ENCODE measurements at regions not wholly inside any gene's neighbourhood (a gene's known extent, or its start where the extent isn't known, plus 50 kb on each side); places are given as distances from the start of the nearest gene placed in this dataset.

- no peaks in the 10 kb centered on the region for H3K36me3 ChIP-seq (replicated peaks; ENCODE audit: low read depth, low read length)
- H3K27me3 ChIP-seq (ENCODE audit: low read depth, low read length), result peaks cover 7% of the 10 kb centered on the region; the same call in 1 of the 2 replicates
- no peak overlapping the region for H3K27ac ChIP-seq (ENCODE audit: low read length)
- no peak overlapping the region for H3K9ac ChIP-seq (ENCODE audit: low read length)
- H3K4me3 ChIP-seq (ENCODE audit: low read length), result no peak overlapping the region
- no peak overlapping the region for H3K4me2 ChIP-seq (ENCODE audit: low read length)
- no peaks in the 10 kb centered on the region for H4K20me1 ChIP-seq (ENCODE audit: insufficient read depth, low read length)
- TF ChIP-seq CTCF (IDR thresholded peaks at IDR 0.05; ENCODE audit: low read depth, low read length) (no peak), EZH2phosphoT487 (IDR thresholded peaks at IDR 0.05; ENCODE audit: low read depth) (no peak)
- H3K9me3 ChIP-seq (ENCODE audit: insufficient read depth, low read length), result no peaks in the 10 kb centered on the region
- H3K4me1 ChIP-seq (ENCODE audit: low read length), result no peaks in the 10 kb centered on the region
- H3K79me2 ChIP-seq (ENCODE audit: low read length), result no peaks in the 10 kb centered on the region
- H2AFZ ChIP-seq (ENCODE audit: low read depth, low read length), result no peak overlapping the region
Measured at GRCh38 chr5:107157809-107158208, 512.9 kb downstream of the EFNA5 start.

DNA sequence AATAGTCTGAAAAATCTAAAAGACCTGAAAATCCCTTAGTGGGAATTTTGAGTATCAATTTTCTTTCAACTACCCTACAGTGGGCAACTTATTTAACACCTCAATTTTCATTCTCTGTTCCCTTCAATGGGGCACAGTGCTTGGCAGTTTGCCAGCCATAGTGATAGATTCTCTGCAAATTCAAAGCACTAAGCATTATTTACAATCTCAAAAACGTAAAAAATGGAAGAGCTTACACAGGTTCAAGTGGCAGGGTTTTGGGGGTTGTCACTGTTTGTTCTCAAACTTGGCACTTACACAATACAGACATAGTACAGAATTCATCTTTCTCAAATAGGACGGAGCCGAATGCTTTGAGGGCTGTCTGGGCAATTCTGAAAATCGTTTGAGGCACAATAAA, 515.0 kb downstream of the EFNA5 start:
- H3K36me3 ChIP-seq (replicated peaks; ENCODE audit: low read depth, low read length), result no peaks in the 10 kb centered on the region
- H3K79me2 ChIP-seq (ENCODE audit: low read length), result no peaks in the 10 kb centered on the region
- no peak overlapping the region for H3K27ac ChIP-seq (ENCODE audit: low read length)
- H3K4me2 ChIP-seq (ENCODE audit: low read length), result no peak overlapping the region
- H2AFZ ChIP-seq (ENCODE audit: low read depth, low read length), result no peak overlapping the region
- H4K20me1 ChIP-seq (ENCODE audit: insufficient read depth, low read length), result no peaks in the 10 kb centered on the region
- no peaks in the 10 kb centered on the region for H3K4me1 ChIP-seq (ENCODE audit: low read length)
- H3K9me3 ChIP-seq (ENCODE audit: insufficient read depth, low read length), result no peaks in the 10 kb centered on the region
- TF ChIP-seq CTCF (IDR thresholded peaks at IDR 0.05; ENCODE audit: low read depth, low read length) (no peak), EZH2phosphoT487 (IDR thresholded peaks at IDR 0.05; ENCODE audit: low read depth) (no peak)
- H3K4me3 ChIP-seq (ENCODE audit: low read length), result no peak overlapping the region
- peaks cover 16% of the 10 kb centered on the region; the same call in 1 of the 2 replicates for H3K27me3 ChIP-seq (ENCODE audit: low read depth, low read length)
- H3K9ac ChIP-seq (ENCODE audit: low read length), result no peak overlapping the region

GRCh38 chr5:107154593-107154992, 516.1 kb downstream of the EFNA5 start:
- H3K79me2 ChIP-seq (ENCODE audit: low read length), result no peaks in the 10 kb centered on the region
- H3K4me1 ChIP-seq (ENCODE audit: low read length), result peaks cover 3% of the 10 kb centered on the region
- H3K27ac ChIP-seq (ENCODE audit: low read length), result no peak overlapping the region
- no peaks in the 10 kb centered on the region for H3K36me3 ChIP-seq (replicated peaks; ENCODE audit: low read depth, low read length)
- H3K9me3 ChIP-seq (ENCODE audit: insufficient read depth, low read length), result no peaks in the 10 kb centered on the region
- no peak overlapping the region for H3K9ac ChIP-seq (ENCODE audit: low read length)
- H4K20me1 ChIP-seq (ENCODE audit: insufficient read depth, low read length), result no peaks in the 10 kb centered on the region
- H3K4me2 ChIP-seq (ENCODE audit: low read length), result no peak overlapping the region
- peaks cover 25% of the 10 kb centered on the region for H3K27me3 ChIP-seq (ENCODE audit: low read depth, low read length)
- H2AFZ ChIP-seq (ENCODE audit: low read depth, low read length), result no peak overlapping the region
- no peak overlapping the region for H3K4me3 ChIP-seq (ENCODE audit: low read length)
- TF ChIP-seq CTCF (IDR thresholded peaks at IDR 0.05; ENCODE audit: low read depth, low read length), result no peak
- no peak for TF ChIP-seq EZH2phosphoT487 (IDR thresholded peaks at IDR 0.05; ENCODE audit: low read depth)

DNA sequence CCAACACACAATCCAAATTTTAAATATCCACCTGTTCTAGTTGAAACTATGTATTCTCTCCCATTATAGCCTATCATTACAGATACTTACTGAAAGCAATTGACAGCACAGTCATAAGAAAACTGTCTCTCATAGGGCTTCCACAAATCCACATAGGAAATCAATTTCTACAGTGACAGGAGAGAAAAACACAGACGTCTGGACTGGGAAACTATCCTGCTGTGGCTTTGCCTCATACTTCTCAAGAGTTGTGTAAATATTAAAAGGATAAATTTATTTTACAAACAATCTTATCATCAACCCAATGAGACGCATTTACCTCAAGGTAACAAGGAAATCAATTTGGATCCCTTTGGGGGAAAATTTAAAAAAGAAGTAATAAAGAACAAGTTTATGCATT, 517.5 kb downstream of the EFNA5 start:
- TF ChIP-seq EZH2phosphoT487 (IDR thresholded peaks at IDR 0.05; ENCODE audit: low read depth) (no peak), CTCF (IDR thresholded peaks at IDR 0.05; ENCODE audit: low read depth, low read length) (no peak)
- no peak overlapping the region for H3K4me3 ChIP-seq (ENCODE audit: low read length)
- H3K27me3 ChIP-seq (ENCODE audit: low read depth, low read length), result peaks cover 26% of the 10 kb centered on the region
- H3K36me3 ChIP-seq (replicated peaks; ENCODE audit: low read depth, low read length), result no peaks in the 10 kb centered on the region
- no peak overlapping the region for H3K9ac ChIP-seq (ENCODE audit: low read length)
- H3K79me2 ChIP-seq (ENCODE audit: low read length), result no peaks in the 10 kb centered on the region
- no peaks in the 10 kb centered on the region for H4K20me1 ChIP-seq (ENCODE audit: insufficient read depth, low read length)
- H3K27ac ChIP-seq (ENCODE audit: low read length), result no peak overlapping the region
- no peak overlapping the region for H3K4me2 ChIP-seq (ENCODE audit: low read length)
- no peak overlapping the region for H2AFZ ChIP-seq (ENCODE audit: low read depth, low read length)
- no peaks in the 10 kb centered on the region for H3K9me3 ChIP-seq (ENCODE audit: insufficient read depth, low read length)
- H3K4me1 ChIP-seq (ENCODE audit: low read length), result peaks cover 11% of the 10 kb centered on the region
